ENCODE measurements at regions not wholly inside any gene's neighbourhood (a gene's known extent, or its start where the extent isn't known, plus 50 kb on each side); places are given as distances from the start of the nearest gene placed in this dataset.

GRCh38 chr10:36677431-36677768 is 448.0 kb upstream of the ANKRD30A start:
- TF ChIP-seq POLR2A (IDR thresholded peaks at IDR 0.05; ENCODE audit: low read depth, low read length) (no peak), TAF1 (IDR thresholded peaks at IDR 0.05; ENCODE audit: borderline replicate concordance, low read depth, low read length) (no peak), POLR2AphosphoS5 (IDR thresholded peaks at IDR 0.05; ENCODE audit: low read depth, low read length) (no peak)
- no peak for DNase-seq (ENCODE audit: insufficient read length)
- FAIRE-seq = no peak

- DNase-seq (ENCODE audit: insufficient read length) (no peak), FAIRE-seq (no peak)
- no peak for TF ChIP-seq POLR2AphosphoS5 (IDR thresholded peaks at IDR 0.05; ENCODE audit: low read depth, low read length)
- TF ChIP-seq POLR2A (IDR thresholded peaks at IDR 0.05; ENCODE audit: low read depth, low read length) = no peak
- no peak for TF ChIP-seq TAF1 (IDR thresholded peaks at IDR 0.05; ENCODE audit: borderline replicate concordance, low read depth, low read length)
Observed at GRCh38 chr10:36676756-36677430, 448.5 kb upstream of the ANKRD30A start.

- FAIRE-seq (no peak), DNase-seq (ENCODE audit: insufficient read length) (no peak)
- no peak for TF ChIP-seq POLR2A (IDR thresholded peaks at IDR 0.05; ENCODE audit: low read depth, low read length)
- no peak for TF ChIP-seq TAF1 (IDR thresholded peaks at IDR 0.05; ENCODE audit: borderline replicate concordance, low read depth, low read length)
- TF ChIP-seq POLR2AphosphoS5 (IDR thresholded peaks at IDR 0.05; ENCODE audit: low read depth, low read length) = no peak
Observed at GRCh38 chr10:36676321-36676720, 449.1 kb upstream of the ANKRD30A start.

GRCh38 chr10:36675458-36675880 is 449.9 kb upstream of the ANKRD30A start:
- no peak for FAIRE-seq
- no peak for DNase-seq (ENCODE audit: insufficient read length)
- no peak for TF ChIP-seq TAF1 (IDR thresholded peaks at IDR 0.05; ENCODE audit: borderline replicate concordance, low read depth, low read length)
- no peak for TF ChIP-seq POLR2AphosphoS5 (IDR thresholded peaks at IDR 0.05; ENCODE audit: low read depth, low read length)
- no peak for TF ChIP-seq POLR2A (IDR thresholded peaks at IDR 0.05; ENCODE audit: low read depth, low read length)

GRCh38 chr10:36671607-36672006 is 453.8 kb upstream of the ANKRD30A start:
- DNase-seq (ENCODE audit: insufficient read length) (no peak), FAIRE-seq (no peak)

GRCh38 chr10:36670621-36671402 is 454.6 kb upstream of the ANKRD30A start:
- DNase-seq (ENCODE audit: insufficient read length) = no peak
- no peak for FAIRE-seq
- no peak for TF ChIP-seq POLR2AphosphoS5 (IDR thresholded peaks at IDR 0.05; ENCODE audit: low read depth, low read length)

More at GRCh38 chr10:36671607-36672006, 453.8 kb upstream of the ANKRD30A start:
- TF ChIP-seq POLR2AphosphoS5 (IDR thresholded peaks at IDR 0.05; ENCODE audit: low read depth, low read length) (no peak), TAF1 (IDR thresholded peaks at IDR 0.05; ENCODE audit: borderline replicate concordance, low read depth, low read length) (no peak), POLR2A (IDR thresholded peaks at IDR 0.05; ENCODE audit: low read depth, low read length) (no peak)

GRCh38 chr10:36669615-36670352 is 455.6 kb upstream of the ANKRD30A start:
- no peak for TF ChIP-seq POLR2A (IDR thresholded peaks at IDR 0.05; ENCODE audit: low read depth, low read length)
- no peak for TF ChIP-seq TAF1 (IDR thresholded peaks at IDR 0.05; ENCODE audit: borderline replicate concordance, low read depth, low read length)
- TF ChIP-seq POLR2AphosphoS5 (IDR thresholded peaks at IDR 0.05; ENCODE audit: low read depth, low read length) = no peak
- no peak for DNase-seq (ENCODE audit: insufficient read length)
- no peak for FAIRE-seq

- DNase-seq (ENCODE audit: insufficient read length) (no peak), FAIRE-seq (no peak)
- no peak for TF ChIP-seq POLR2AphosphoS5 (IDR thresholded peaks at IDR 0.05; ENCODE audit: low read depth, low read length)
- no peak for TF ChIP-seq TAF1 (IDR thresholded peaks at IDR 0.05; ENCODE audit: borderline replicate concordance, low read depth, low read length)
- TF ChIP-seq POLR2A (IDR thresholded peaks at IDR 0.05; ENCODE audit: low read depth, low read length) = no peak
Observed at GRCh38 chr10:36666451-36666850, 458.9 kb upstream of the ANKRD30A start.

GRCh38 chr10:36662571-36662970 is 462.8 kb upstream of the ANKRD30A start:
- FAIRE-seq = no peak
- no peak for DNase-seq (ENCODE audit: insufficient read length)
- no peak for TF ChIP-seq TAF1 (IDR thresholded peaks at IDR 0.05; ENCODE audit: borderline replicate concordance, low read depth, low read length)
- TF ChIP-seq POLR2A (IDR thresholded peaks at IDR 0.05; ENCODE audit: low read depth, low read length) = no peak
- no peak for TF ChIP-seq POLR2AphosphoS5 (IDR thresholded peaks at IDR 0.05; ENCODE audit: low read depth, low read length)

GRCh38 chr10:36650274-36650673 is 475.1 kb upstream of the ANKRD30A start:
- DNase-seq (ENCODE audit: insufficient read length) (no peak), FAIRE-seq (no peak)
- TF ChIP-seq TAF1 (IDR thresholded peaks at IDR 0.05; ENCODE audit: borderline replicate concordance, low read depth, low read length) (no peak), POLR2A (IDR thresholded peaks at IDR 0.05; ENCODE audit: low read depth, low read length) (no peak), POLR2AphosphoS5 (IDR thresholded peaks at IDR 0.05; ENCODE audit: low read depth, low read length) (no peak)

- no peak for DNase-seq (ENCODE audit: insufficient read length)
- no peak for FAIRE-seq
- no peak for TF ChIP-seq POLR2A (IDR thresholded peaks at IDR 0.05; ENCODE audit: low read depth, low read length)
- no peak for TF ChIP-seq TAF1 (IDR thresholded peaks at IDR 0.05; ENCODE audit: borderline replicate concordance, low read depth, low read length)
- no peak for TF ChIP-seq POLR2AphosphoS5 (IDR thresholded peaks at IDR 0.05; ENCODE audit: low read depth, low read length)
Observed at GRCh38 chr10:36647540-36647939, 477.9 kb upstream of the ANKRD30A start.

Measured in GM12892 (cell line).